GM18870 (cell line): ENCODE measurements at regions not wholly inside any gene's neighbourhood (a gene's known extent, or its start where the extent isn't known, plus 50 kb on each side); places are given as distances from the start of the nearest gene placed in this dataset.

ENCODE experiments used
- ATAC-seq: cut with Tn5 transposase; IDR thresholded peaks from one replicate; pipeline ENCODE4 v1.9.1; 2021; ENCODE audit warnings: moderate library complexity; ENCODE audit not compliant: unreplicated experiment

- ATAC-seq, result no peak
Measured at GRCh38 chr9:71384343-71384742, 262.9 kb upstream of the TRPM3 start.

- no peak for ATAC-seq
Measured at GRCh38 chr9:71383308-71383940, 262.0 kb upstream of the TRPM3 start.

GRCh38 chr9:71368157-71368556, 246.7 kb upstream of the TRPM3 start:
- ATAC-seq, result no peak

- ATAC-seq, result no peak
Measured at GRCh38 chr9:71364186-71364955, 242.9 kb upstream of the TRPM3 start.

DNA sequence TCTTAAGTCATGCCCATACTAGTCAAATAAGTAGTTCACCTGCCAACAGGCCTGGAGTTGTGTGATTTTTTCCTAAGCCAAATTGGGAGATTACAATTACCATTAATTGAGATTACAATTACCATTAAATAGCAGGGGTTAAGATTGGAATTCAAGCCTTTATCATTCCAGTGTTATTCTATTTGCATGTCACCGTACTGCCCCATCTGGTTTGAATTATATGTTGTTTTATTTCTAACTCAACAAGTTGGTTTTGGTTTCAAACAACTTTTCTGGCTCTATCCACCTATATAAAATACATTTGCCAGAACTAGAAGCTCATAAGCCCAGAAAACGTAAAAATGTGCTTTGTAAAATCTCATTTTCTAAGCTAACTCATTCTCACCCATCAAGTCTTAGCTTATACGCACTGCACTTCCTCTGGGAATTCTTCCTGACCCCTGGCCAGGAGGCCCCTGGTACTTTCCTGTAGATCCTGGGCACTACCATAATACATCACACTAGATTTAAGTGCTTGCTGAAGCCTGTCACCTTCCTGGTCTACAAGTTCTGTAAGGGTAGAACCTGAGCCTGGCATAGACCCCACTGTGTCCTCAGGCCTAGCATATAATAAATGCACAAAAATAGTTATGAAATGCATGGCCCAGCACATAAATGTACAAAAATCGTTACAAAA, 242.0 kb upstream of the TRPM3 start:
- no peak for ATAC-seq

DNA sequence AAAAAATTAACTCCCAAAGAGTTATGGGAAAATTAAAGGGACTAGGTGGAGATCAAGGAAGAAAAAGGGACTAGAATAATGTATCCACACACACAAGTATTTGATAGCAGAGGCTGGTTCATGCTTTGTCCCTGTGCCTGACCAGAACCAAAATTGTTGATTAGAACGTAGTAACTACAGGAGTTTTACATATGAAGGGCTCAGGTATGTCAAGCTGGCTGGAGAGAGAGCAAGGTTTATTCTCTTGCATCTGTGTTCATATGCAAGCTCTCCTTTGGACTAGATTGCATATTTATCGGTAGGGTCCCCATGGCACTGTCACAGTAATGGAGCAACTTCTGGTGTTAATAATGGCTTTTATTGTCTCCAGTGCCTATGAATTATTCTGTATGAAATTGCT, 239.9 kb upstream of the TRPM3 start:
- ATAC-seq, result no peak

- no peak for ATAC-seq
Measured at GRCh38 chr9:71357346-71357745, 235.9 kb upstream of the TRPM3 start.

DNA sequence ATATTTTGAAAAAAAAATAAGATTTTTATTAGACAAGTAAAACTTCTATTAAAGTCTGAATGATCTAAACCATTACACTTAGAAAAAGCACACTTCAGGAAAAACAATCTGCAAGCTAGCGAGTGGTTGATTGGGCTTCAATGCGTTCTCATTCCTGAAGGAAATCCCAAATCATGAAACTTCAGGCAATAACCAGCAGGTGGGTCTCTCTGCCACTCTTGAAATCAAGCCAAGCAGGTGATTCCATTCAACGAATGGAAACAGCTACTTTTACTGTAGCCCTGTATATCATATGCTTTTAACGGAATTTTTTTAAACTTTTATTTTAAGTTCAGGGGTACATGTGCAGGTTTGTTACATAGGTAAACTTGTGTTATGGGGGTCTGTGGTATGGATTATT, 234.5 kb upstream of the TRPM3 start:
- no peak for ATAC-seq

- no peak for ATAC-seq
Measured at GRCh38 chr9:71353720-71354119, 232.3 kb upstream of the TRPM3 start.

DNA sequence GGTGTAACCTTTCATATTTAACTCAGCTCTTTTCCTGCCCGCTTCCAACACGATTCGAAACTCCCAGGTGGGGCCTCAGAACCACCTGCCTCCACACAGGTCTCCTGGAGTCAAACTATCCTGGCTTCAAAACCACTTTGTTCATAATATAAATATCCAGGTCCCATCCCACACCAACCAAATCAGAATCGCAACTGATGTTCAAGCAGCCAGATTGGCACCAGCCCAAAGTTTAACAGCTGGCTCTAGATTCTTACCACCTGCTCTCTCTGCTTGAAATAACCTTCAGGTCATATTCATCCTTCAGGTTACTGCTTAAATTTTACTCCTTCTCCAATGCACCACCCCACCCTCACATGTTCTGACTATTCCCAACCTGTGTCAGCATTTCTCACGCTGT, 231.4 kb upstream of the TRPM3 start:
- ATAC-seq, result no peak

- ATAC-seq, result no peak
Measured at GRCh38 chr9:71349218-71349617, 227.8 kb upstream of the TRPM3 start.

DNA sequence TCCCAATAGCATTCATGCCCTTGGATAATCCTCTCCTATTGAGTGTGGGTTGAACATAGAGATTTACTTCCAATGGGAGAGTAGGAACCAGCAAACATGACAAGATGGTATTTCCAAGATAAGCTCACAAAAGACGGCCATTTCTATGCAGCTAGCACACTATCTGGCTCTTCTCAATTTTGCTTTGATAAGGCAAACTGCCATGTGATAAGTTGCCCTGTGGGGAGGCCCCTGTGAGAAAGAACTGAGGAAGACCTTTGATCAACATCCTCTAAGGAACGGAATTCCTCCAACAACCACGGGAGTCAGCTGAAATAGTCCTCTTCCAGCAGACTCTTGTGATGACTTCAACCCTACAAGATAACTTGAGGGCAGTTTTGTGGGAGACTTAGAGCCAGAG, 211.9 kb upstream of the TRPM3 start:
- ATAC-seq, result no peak

GRCh38 chr9:71331603-71332002, 210.2 kb upstream of the TRPM3 start:
- no peak for ATAC-seq

GRCh38 chr9:71329873-71330272, 208.5 kb upstream of the TRPM3 start:
- ATAC-seq, result no peak

GRCh38 chr9:71326360-71326759, 204.9 kb upstream of the TRPM3 start:
- ATAC-seq, result no peak

GRCh38 chr9:71323357-71323756, 201.9 kb upstream of the TRPM3 start:
- no peak for ATAC-seq

- no peak for ATAC-seq
Measured at GRCh38 chr9:71322311-71322710, 200.9 kb upstream of the TRPM3 start.

GRCh38 chr9:71308454-71308853, 187.0 kb upstream of the TRPM3 start:
- peak; percentile 75 for ATAC-seq

DNA sequence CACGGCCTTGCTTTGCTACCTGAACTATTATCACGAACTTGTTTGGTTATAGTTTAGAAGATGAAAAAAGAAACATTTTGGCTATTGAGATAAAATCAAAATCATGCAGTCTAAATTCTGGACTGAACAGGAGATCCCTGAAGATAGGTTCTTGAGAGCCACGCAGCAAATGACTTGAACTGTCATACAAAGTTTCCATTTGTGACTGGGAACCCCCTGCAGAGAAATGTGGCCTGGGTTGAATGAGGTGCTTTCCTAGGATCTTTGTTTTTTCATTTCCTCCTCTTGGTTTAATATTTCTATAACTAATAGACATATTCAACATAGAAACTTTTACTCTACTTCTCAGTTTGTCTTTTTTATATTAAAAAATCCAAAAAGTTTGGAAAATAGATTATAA, 184.7 kb upstream of the TRPM3 start:
- ATAC-seq, result peak; percentile 59

DNA sequence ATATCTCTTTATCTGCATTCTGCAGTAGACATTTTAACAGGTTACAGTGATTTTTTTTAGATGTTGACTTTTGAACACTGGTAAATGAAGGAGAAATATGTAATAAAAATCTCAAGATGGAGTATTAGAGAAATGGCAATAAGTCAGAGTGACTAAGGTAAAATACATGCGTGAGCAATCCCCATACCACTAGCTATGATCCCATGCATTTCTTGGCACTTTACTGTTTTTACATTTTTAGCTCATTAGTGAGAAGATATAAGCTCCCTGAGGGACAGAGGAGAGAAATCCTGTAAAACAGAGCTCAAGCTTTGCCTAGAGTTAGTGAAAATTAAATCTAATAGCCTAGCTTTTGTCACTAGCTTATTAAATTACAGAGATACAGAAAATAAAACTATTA, 181.9 kb upstream of the TRPM3 start:
- no peak for ATAC-seq

GRCh38 chr9:71302776-71303175, 181.4 kb upstream of the TRPM3 start:
- peak; percentile 56 for ATAC-seq

- no peak for ATAC-seq
Measured at GRCh38 chr9:71295928-71296327, 174.5 kb upstream of the TRPM3 start.
